NCI-H2227 (cell line): ENCODE measurements at regions not wholly inside any gene's neighbourhood (a gene's known extent, or its start where the extent isn't known, plus 50 kb on each side); places are given as distances from the start of the nearest gene placed in this dataset.
A peak's percentile ranks its signal among the peaks of the same experiment; 100 is the strongest.
"Not testable (repeated sequence)": the region's sequence is repeated elsewhere in the genome, so short reads cannot be mapped to it uniquely, and the experiment has no call there.

Source experiments
- DNase-seq: peaks from one replicate; lab custom pipeline; 2025; ENCODE audit not compliant: unreplicated experiment; lab: John Stamatoyannopoulos, UW

DNA sequence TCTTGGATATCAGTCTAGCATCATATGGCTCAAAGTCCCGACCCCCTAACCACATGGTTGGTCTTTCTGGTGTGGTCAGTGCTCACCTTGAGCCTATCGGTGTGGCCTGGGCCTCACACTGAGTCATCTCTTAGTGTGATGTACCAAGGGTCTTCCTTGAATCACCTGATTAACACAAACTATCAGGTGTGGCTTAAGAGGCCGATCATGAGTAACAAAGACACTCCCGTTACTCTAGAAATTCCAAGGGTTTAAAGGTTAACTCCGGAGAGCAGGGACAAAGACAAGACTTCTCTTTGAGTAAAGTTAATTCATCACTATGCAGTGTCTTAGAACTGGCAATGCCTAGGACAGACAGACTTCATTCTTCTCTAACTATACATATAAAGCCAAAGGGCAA lies 52.3 kb upstream of the ARMC3 start:
- DNase-seq, result no peak

DNA sequence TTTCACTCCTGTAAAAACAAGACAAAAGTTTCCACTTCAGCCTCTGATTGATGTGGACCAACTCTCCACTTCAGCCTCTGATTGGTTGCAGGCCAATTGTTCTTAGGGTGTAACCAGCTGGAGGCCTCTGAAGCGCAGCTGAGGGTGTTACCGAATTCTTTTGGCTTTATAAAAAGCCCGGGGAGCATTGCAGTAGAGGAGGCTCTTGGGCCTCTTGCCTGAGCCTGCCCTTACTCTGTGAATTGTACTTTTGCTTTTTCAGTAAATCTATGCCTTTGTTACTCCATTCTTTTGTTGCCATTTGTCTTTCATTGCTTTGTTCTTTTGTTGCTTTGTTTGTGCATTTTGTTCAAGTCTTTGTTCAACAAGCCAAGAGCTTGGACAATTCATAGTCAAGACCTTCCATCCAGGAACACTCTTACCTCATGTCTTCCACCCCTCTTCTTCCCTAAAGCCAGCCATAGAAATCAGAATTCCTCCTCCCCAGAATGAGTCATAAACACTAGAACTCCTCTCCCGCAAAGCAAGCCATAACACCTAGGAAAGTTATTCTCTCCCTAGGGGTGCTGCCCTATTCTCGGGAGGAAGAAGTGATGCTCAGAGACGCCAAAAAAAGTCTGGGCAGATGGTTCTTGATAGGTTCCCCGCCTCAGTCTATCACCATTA lies 53.5 kb upstream of the ARMC3 start:
- no peak for DNase-seq

DNA sequence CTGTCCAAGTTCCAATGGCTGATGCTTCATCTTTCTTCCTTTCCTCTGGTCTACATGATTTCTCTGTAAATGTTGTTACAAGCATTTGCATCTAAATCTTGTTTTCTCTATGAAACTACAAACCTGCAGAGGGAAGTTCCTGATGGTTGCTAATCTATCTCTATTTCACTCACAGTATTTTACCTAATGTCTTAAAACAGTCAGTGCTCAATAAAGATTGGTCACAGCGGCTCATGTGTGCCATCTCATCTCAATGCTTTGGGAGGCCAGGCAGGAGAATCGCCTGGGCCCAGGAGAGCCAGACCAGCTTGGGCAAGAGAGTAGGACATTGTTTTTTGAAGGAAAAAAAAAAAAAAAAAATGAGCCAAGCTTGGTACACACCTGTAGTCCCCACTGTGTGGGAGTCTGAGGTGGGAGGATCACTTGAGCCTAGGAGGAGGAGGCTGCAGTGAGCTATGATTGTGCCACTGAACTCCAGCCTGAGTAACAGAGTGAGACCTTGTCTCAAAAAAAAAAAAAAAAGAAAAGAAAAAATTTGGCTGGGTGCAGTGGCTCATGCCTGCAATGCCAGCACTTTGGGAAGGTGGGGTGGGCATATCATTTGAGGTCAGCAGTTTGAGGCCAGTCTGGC lies 71.3 kb upstream of the ARMC3 start:
- no peak for DNase-seq

DNA sequence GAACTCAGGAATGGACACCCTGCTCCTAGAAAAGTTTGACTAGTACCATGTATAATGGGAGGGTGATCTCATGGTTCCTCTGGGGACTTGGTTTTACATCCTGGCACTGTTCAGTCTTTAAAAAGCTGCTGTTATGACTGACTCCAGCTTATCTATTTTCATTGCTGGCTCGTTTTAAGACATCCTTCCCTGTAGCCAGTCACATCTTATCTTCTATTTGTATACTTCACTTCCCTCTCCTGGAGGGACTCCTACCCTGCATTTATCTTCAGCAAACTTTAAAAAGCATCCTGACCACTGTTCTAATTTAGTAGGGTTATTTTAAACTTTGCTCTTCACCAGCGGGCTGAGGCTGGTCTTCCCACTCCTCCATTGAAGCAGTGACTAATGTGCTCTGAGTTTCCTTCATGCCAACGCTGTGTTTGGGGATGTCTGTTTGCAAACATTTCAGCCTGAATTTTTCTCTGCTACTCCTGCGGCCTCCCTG lies 72.9 kb upstream of the ARMC3 start:
- no peak for DNase-seq

DNA sequence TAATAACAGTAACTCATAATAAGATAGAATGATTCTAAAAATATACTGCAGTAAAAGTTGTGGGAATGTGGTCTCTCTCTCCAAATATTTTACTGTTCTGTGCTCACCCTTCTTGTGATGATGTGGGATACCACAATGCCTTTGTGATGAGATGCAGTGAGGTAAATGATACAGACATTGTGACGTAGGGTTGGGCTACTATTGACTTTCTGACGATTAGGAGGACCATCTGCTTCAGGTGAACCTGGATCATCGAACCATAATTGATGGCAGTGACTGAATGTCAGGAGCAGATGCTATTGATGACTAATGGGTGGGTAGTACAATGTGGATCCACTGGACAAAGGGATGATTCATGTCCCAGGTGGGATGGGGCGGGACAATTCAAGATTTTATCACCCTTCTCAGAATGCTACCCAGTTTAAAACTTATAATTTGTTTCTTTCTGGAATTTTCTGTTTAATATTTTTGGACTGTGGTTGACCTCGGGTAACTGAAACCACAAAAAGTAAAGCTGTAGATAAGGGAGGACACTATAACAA lies 73.9 kb upstream of the ARMC3 start:
- no peak for DNase-seq

DNA sequence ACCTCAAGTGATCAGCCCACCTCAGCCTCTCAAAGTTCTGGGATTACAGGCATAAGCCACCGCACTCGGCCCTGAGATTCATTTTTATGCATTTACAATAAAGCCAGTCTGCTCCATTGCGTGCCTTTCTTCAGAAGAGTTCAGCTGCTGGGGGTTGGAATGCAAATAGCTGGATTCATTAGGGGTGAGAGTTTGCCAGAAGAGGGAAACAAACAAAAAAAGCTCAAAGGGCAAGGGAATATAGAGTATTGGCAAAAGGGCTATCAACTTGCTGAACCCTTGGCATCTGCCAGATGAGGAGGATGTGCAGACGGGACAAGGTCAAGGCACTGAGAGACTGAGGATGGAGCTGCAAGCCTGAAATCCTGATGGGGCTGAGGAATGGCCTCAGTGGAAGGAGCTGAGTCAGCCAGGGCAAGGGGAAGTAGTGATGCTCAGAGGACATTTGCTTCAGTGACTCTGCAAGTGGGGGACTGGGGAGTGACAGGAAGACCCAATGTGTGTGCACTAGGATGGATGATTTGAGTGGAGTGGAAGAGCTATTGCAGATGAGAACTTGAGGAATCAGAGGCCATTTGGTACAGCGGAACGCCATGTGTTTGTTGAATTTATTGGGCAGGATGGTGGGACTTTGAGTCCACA lies 75.0 kb upstream of the ARMC3 start:
- DNase-seq, result no peak

DNA sequence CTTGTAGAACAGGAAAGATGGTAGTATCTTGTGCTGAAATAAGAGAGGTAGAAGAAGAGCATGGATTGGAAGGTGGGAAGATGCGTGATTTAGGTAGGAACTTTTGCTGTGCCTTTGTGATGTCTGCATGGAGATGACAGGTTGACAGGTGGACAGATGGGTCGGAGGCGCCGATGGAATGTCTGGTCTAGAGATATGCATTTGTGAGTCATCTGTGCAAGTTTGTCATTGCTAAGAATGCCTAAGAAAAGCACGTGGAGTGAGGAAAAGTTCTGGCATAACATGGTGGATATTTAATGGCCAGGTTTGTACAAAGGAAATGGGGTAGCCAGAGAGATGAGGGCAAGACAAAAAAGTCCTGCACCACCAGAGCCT lies 76.0 kb upstream of the ARMC3 start:
- DNase-seq, result no peak

DNA sequence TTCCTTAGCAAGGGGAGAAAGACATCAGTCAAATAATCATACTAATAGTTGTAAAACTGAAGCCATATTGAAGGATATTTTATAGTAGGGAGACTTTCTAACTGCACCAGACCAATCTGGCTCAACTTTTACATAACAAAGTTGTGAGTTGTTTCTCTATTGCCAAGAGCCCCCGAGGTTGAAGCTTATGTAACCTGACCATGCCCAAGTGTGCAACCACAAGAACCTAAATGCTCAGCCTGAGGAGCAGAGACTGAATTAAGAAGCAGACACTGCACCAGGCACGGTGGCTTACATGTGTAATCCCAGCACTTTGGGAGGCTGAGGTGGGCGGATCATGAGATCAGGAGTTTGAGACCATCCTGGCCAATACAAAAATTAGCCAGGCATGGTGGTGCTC lies 77.3 kb upstream of the ARMC3 start:
- no peak for DNase-seq

DNA sequence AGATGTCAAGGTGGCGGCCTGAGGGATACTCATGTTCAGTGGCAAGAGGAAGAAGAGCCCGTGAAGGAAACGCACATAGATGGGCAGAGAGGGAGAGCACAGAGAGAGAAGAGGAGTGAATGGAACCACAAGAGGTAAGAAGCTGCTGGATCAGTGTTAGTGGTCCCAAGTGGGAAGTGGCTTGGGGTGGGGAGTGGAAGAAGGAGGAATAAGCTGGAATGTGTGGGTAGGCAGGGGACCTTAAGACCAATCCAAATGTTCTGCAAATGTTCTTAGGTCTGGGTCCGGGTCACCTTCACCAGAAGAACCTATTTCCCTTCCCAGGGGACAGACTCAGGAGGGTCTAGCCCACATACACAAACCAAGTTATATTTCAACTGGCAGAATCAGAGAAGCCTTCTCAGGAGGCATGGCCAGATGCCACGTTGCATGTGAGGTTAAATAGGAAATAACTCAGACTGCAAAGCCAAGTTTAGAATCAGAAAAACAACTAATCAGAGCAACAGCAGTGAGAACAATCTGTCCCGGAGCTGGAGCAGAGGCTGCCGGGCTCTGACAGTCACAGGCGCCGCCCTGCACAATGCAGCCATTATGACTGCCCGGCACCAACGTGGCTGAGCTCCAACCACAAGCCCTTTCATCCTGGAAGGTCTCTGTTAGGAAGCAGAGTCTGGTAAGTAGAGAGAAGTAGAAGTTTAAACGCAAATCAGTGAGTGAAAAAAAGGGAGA lies 78.6 kb upstream of the ARMC3 start:
- no peak for DNase-seq

DNA sequence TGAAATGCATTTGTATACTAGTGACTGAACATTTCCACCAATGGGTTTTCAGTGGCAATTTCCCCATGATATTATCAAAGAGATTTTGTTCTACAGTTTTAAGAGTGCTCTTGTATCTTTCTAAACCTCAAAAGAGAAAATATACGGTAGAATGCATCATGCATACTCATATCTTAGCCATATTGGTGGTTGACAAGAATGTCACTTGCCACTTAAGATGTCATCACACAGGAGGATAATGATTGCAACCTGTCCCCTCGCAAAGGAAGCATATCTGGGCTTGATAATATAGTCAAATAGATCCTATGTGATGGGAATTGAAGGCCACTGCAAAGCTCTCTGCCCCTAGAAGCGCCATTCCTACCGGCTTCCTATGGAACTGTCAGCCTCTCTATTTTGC lies 79.3 kb upstream of the ARMC3 start:
- DNase-seq, result no peak

DNA sequence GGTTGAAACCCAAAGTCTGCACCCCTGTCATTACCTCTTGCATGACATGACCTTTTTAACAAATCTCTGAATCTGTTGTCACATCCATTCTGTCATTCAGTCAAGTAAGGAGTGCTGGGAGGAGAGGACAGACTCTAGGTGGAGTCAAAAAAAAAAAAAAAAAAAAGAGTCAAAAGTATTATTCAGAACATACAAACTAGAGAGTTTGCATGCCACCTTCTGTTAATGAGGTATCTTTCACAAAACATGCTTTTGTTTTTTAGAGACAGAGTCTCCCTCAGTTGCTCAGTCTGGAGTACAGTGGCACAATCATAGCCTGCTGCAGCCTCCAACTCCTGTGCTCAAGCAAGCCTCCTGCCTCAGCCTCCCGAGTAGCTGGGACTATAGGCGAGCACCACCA lies 81.6 kb upstream of the ARMC3 start:
- DNase-seq, result no peak

DNA sequence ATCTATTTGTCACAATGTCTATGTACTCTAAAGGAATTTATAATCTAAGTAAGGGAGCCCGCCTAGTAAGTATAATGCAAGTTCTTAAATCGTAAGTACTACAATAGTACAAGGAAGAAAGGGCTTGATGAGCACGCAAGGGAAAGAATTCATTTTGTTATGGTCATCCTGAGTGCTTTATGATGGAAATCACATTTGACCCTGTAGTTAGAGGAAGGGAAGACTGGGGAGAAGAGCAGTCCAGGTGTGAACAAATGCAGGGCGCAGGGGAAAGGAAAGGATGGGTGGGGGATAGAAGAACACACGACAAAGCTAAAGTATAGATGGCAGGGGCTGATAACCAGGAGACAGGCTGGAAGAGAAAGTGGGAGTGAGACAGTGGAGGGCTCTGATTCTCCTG lies 88.2 kb upstream of the ARMC3 start:
- no peak for DNase-seq

DNA sequence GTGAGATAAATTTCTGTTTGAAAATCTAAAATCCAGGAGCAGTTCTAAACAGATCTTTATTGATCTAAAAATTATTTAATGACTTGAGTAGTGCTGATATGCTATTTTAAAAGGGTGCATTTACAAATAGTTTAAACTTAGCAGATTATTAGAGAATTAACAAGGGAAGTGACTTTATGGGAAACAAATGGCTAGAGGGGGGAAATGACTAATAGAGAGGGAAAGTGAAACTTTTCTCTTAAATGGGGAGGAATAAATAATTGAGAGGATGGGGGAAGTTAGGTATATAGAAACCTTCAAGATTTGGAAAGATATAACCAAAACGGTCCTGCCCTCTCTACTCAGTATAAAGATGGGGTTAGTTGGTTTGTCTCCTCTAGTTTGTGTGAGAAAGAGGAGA lies 90.1 kb upstream of the ARMC3 start:
- no peak for DNase-seq

DNA sequence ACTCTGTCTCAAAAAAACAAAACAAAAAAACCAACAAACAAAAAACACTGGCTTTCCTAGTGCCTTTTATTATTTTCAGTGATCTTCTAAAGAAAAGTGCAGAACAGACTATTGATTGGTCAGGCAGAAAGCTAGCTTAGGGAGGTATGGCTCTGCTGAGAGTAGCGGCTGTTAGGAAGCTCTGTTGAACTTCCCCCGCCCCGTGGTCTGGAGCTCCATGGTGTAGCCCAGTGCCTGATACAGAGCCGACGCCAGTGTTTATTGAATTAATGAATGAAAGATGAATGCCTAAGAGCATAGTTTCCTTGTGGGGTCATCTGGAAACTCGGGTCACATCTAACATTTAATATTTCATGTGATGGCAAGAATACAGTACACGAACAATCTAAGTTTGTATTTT lies 90.5 kb upstream of the ARMC3 start:
- no peak for DNase-seq

DNA sequence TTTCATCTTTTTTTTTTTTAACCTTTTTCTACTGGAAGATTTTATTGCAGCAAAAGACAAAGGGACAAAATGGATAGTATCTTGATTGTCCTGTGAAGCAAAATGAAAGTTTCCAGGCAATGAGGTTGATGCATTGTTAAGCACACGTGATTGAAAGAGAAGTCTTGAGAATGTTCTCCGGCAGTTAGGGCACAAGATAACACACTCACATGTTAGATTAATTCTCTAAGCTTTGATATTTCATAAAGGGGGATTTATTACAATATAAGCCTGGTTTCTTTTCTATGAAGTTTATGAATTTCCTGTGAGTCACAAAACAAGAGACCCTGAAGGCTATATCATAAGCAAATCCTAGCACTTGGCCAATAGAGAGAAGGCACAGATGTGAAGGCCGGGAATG lies 93.4 kb upstream of the ARMC3 start:
- DNase-seq, result no peak

DNA sequence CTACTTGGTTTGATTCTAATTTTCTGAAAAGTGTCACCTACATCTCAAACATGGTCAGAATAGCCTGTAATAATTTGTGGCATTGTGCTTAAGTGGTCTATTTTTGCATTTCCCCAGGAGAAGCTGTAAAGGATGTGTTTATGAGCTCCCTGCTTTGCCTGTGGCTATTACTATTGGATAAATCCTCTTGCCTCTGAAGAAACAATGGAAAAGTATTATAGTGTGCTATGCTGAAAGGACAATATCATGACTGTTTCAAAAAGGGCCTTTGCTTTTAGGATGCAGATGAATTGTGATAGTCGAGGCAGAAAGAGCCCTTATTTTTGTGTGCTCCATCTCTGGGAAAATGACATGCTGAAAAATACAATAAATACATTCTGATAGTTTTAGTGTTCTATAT lies 94.1 kb upstream of the ARMC3 start:
- DNase-seq, result no peak

DNA sequence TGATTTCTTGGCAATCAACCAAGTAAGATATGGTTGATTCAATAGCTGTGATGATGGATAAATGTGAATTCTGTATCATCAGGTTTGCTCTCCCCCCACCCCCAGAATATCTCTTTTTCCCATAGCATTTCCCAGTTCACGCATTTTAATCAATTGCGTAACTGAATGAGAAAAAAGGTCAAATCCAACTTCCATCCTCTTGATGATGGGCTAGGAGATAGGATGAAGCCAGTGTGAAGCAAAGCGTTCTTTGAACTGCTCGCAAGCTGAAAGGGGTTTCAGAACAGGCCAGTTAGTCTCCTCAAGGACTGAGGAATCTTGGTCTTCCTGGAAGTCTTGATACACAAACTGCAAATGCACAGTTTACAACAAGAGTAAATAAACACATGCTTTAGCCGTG lies 94.5 kb upstream of the ARMC3 start:
- DNase-seq, result no peak

DNA sequence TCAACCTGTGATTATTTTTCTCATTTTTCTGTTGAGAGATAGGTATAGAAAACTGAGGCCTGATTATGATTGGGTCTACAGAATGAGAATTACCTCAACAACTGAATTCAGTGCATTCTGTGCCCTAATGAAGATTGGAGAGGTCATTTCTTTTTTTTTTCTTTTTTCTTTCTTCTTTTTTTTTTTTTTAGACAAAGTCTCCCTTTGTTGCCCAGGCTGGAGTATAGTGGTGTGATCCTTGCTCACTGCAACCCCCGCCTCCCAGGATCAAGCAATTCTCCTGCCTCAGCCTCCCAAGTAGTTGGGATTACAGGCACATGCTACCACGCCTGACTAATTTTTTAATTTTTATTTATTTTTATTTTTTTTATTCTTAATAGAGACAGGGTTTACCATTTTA lies 95.0 kb upstream of the ARMC3 start:
- no peak for DNase-seq

DNA sequence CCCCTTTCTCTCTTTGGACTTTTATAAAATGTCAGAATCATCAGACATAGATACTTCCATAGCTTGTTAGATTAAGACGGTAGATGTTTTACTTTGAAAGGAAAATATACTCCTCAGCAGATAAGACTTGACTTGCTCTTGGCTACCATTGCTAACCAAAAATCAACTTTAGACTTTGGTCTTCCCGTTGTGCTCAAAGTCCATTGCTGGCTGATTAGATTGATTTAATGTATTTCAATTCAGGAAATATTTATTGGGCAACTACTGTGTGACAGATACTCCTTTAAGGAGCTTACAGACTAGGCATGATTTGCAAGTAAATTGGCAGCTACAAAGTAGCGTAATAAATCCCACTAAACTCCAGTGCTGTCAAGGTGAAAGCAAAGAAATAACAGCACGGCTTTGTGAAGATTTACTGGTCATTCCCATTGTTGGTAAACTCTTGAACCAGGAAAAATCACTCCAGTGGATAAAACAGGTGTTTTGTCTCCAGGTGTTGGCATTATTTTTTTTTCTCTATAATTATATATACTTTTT lies 95.7 kb upstream of the ARMC3 start:
- DNase-seq, result peak; percentile 26

DNA sequence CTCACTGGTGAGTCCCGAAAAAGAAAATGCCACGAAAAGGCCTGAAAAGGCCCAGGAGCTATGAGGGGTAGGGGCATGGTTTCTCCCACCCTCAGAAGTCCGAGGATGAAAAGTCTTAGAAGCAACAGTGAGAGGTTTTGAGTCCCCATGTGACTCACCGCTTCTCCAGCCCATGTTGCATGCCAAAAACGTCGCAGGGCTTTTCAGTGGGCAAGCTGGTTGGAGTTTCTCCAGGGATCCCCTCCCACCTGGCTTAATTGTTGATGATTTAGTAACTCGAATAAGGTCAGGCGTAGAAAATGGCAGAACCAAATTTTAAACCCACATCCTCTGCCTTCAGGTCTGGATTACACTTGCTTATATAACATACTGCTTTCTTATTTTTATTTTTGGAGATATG lies 96.3 kb upstream of the ARMC3 start:
- DNase-seq, result no peak

DNA sequence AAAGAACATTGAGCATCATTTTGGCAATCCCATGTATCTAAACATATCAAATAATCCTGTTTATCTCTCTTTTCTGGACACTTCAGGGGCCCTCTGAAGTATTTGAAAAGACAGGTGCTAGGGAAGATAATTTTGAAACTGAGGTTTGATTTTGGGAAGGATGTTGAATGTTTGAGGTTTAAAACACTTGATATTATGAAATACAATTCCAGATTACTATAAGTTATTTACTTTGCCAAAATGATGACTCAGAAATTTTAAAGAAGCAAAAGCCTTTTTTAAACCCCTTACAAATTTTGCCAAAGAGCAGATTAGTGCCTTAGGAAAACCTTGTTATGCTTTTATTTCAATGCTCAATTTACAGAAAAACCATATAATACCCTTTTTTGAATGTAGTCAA lies 99.1 kb upstream of the ARMC3 start:
- not testable (repeated sequence) for DNase-seq
